ENCODE measurements at regions not wholly inside any gene's neighbourhood (a gene's known extent, or its start where the extent isn't known, plus 50 kb on each side); places are given as distances from the start of the nearest gene placed in this dataset.

DNA sequence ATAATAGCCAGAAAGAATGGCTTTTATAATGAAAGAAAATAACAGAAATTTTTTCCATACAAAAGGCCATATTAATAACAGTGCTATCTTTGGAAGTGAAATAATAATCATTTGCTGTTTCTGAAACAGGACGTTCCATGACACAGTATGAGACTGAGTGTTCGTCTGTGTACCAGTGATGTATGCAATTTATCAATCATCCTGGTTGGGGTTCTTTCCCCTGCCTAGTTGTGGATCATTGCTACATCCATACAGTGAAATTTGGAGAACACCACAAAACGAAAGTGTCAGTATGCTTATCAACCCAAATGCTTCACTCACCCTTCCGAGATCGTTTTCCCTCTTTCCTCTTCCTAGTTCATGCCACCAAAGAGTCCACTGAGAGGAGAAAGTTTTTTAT, 151.4 kb upstream of the PRDM1 start:
- TF ChIP-seq, protein P1, sequence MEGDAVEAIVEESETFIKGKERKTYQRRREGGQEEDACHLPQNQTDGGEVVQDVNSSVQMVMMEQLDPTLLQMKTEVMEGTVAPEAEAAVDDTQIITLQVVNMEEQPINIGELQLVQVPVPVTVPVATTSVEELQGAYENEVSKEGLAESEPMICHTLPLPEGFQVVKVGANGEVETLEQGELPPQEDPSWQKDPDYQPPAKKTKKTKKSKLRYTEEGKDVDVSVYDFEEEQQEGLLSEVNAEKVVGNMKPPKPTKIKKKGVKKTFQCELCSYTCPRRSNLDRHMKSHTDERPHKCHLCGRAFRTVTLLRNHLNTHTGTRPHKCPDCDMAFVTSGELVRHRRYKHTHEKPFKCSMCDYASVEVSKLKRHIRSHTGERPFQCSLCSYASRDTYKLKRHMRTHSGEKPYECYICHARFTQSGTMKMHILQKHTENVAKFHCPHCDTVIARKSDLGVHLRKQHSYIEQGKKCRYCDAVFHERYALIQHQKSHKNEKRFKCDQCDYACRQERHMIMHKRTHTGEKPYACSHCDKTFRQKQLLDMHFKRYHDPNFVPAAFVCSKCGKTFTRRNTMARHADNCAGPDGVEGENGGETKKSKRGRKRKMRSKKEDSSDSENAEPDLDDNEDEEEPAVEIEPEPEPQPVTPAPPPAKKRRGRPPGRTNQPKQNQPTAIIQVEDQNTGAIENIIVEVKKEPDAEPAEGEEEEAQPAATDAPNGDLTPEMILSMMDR (IDR thresholded peaks at IDR 0.05), result no peak
- TF ChIP-seq, protein P2, sequence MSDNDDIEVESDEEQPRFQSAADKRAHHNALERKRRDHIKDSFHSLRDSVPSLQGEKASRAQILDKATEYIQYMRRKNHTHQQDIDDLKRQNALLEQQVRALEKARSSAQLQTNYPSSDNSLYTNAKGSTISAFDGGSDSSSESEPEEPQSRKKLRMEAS (IDR thresholded peaks at IDR 0.05; ENCODE audit: low read depth), result no peak
- TF ChIP-seq SIN3A (IDR thresholded peaks at IDR 0.05; ENCODE audit: borderline replicate concordance, low read depth, low read length) (no peak), TCF12 (IDR thresholded peaks at IDR 0.05) (no peak), TAF1 (IDR thresholded peaks at IDR 0.05; ENCODE audit: borderline replicate concordance, low read depth, low read length) (no peak)
- TF ChIP-seq, protein P3, sequence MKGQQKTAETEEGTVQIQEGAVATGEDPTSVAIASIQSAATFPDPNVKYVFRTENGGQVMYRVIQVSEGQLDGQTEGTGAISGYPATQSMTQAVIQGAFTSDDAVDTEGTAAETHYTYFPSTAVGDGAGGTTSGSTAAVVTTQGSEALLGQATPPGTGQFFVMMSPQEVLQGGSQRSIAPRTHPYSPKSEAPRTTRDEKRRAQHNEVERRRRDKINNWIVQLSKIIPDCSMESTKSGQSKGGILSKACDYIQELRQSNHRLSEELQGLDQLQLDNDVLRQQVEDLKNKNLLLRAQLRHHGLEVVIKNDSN (IDR thresholded peaks at IDR 0.05; ENCODE audit: borderline replicate concordance, low read depth), result no peak
